GM13977 (cell line): ENCODE measurements at regions not wholly inside any gene's neighbourhood (a gene's known extent, or its start where the extent isn't known, plus 50 kb on each side); places are given as distances from the start of the nearest gene placed in this dataset.

Experiments used
- DNase-seq: peaks from one replicate; pipeline ENCODE4 v3.0.0; 2012; ENCODE audit warnings: low spot score
- CTCF ChIP-seq: IDR thresholded peaks from 2 replicates; pipeline ENCODE4 v1.5.1; 2012; ENCODE audit warnings: mild to moderate bottlenecking, control low read depth; ENCODE audit not compliant: insufficient read depth; ENCODE audit errors: extremely low read depth, missing control alignments
- in situ Hi-C: fragments of 300-500 bp; cut with MboI; formaldehyde crosslinking; loops from one replicate; pipeline ENCODE4 v1.12.0; 2022; ENCODE audit warnings: low sequenced_read_pairs, low pct_unique_long_range_greater_than_20kb, mixed read lengths, inconsistent platforms; ENCODE audit not compliant: unreplicated experiment

- in situ Hi-C loops: no loop called here
- DNase-seq: no peak
- no peak for TF ChIP-seq CTCF
These were observed 427.6 kb upstream of the STXBP6 start for GRCh38 chr14:25477316-25478098.

- TF ChIP-seq CTCF: no peak
- in situ Hi-C loops: no loop called here
- no peak for DNase-seq
These were observed 422.8 kb upstream of the STXBP6 start for GRCh38 chr14:25472700-25473099.

GRCh38 chr14:25464772-25465171 lies 414.8 kb upstream of the STXBP6 start:
- in situ Hi-C loops: no loop called here
- no peak for TF ChIP-seq CTCF
- DNase-seq: no peak

GRCh38 chr14:25464078-25464477 lies 414.1 kb upstream of the STXBP6 start:
- in situ Hi-C loops: no loop called here
- TF ChIP-seq CTCF: no peak
- DNase-seq: no peak

- DNase-seq: no peak
- in situ Hi-C loops: no loop called here
- no peak for TF ChIP-seq CTCF
These were observed 413.5 kb upstream of the STXBP6 start for GRCh38 chr14:25463480-25463879.

- in situ Hi-C loops: no loop called here
- no peak for TF ChIP-seq CTCF
- no peak for DNase-seq
These were observed 411.8 kb upstream of the STXBP6 start for GRCh38 chr14:25461780-25462179.
